H1 (cell line): ENCODE measurements at regions not wholly inside any gene's neighbourhood (a gene's known extent, or its start where the extent isn't known, plus 50 kb on each side); places are given as distances from the start of the nearest gene placed in this dataset.

ENCODE experiments used
- BACH1 ChIP-seq: IDR thresholded peaks from 2 replicates; pipeline ENCODE4 v1.6.1; 2012; ENCODE audit warnings: low read length, improper control_type of control experiment
- JUN ChIP-seq: IDR thresholded peaks from 2 replicates; pipeline ENCODE4 v1.6.1; 2011; ENCODE audit warnings: low read depth, mild to moderate bottlenecking, improper control_type of control experiment, low read length
- NANOG ChIP-seq: IDR thresholded peaks from 2 replicates; pipeline ENCODE4 v1.6.1; 2011; ENCODE audit warnings: low read length, low read depth, mild to moderate bottlenecking, inconsistent platforms; ENCODE audit not compliant: insufficient read depth, poor library complexity, severe bottlenecking
- RAD21 ChIP-seq, 2 experiments: IDR thresholded peaks in 1 of 2; conservative IDR thresholded peaks in 1 of 2; 2 replicates each; pipeline ENCODE4 v1.6.1; 2011; ENCODE audit warnings: low read depth in 2 of 2, low read length in 2 of 2, improper control_type of control experiment in 1 of 2, inconsistent platforms in 1 of 2, mild to moderate bottlenecking in 1 of 2, moderate library complexity in 1 of 2
- RXRA ChIP-seq: IDR thresholded peaks from 2 replicates; pipeline ENCODE4 v1.6.1; 2011; ENCODE audit warnings: low read depth, mild to moderate bottlenecking, low read length, moderate library complexity; ENCODE audit not compliant: insufficient read depth
- SRF ChIP-seq: IDR thresholded peaks from 2 replicates; pipeline ENCODE4 v1.6.1; 2011; ENCODE audit warnings: mild to moderate bottlenecking, low read depth, low read length, moderate library complexity
- TF ChIP-seq, protein P1 (sequence below): IDR thresholded peaks from 2 replicates; pipeline ENCODE4 v1.6.1; 2012; ENCODE audit warnings: inconsistent platforms
- TF ChIP-seq, protein P2 (sequence below): IDR thresholded peaks from 2 replicates; pipeline ENCODE4 v1.6.1; 2011; ENCODE audit warnings: low read depth, mild to moderate bottlenecking, low read length; ENCODE audit not compliant: insufficient read depth

DNA sequence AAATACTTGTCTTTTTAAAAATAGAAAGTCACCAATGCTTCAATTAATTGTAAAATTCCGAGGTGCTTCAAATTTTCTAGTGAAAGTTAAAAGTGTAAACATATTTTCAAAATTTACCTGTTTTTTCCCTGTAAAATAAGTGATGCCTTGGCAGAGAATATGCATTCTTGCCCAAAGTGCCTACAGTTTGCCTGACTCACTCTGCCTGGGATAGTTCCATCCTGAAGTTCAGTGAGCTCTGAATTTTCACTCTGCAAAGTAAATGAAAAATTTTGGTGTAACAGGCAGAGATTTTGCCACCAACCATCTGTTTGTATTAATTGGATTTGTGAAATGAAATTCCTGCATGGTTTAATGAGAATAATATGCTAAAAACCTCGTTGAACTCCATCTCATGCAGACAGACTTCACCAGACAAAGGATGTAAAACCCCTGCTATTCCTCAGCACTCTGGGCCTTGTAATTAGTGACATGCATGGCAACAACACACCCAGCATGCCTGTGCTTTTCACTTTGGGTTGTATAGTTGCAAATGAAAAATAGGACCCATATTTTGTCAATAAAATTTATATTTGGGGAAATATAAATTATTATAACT lies 117.4 kb upstream of the GNAI1 start (continued):
- TF ChIP-seq RXRA: no peak
- no peak for TF ChIP-seq BACH1
- TF ChIP-seq, protein P1, sequence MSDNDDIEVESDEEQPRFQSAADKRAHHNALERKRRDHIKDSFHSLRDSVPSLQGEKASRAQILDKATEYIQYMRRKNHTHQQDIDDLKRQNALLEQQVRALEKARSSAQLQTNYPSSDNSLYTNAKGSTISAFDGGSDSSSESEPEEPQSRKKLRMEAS: no peak
- TF ChIP-seq, protein P2, sequence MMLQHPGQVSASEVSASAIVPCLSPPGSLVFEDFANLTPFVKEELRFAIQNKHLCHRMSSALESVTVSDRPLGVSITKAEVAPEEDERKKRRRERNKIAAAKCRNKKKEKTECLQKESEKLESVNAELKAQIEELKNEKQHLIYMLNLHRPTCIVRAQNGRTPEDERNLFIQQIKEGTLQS: no peak
- TF ChIP-seq JUN: no peak
- no peak for TF ChIP-seq RAD21 (IDR thresholded peaks at IDR 0.05 in 1 of 2, conservative IDR thresholded peaks at IDR 0.05 in 1 of 2; ENCODE audit: low read depth in 2 of 2, low read length in 2 of 2)
- TF ChIP-seq SRF: no peak
- TF ChIP-seq NANOG: no peak
